ENCODE measurements at regions not wholly inside any gene's neighbourhood (a gene's known extent, or its start where the extent isn't known, plus 50 kb on each side); places are given as distances from the start of the nearest gene placed in this dataset.

DNA sequence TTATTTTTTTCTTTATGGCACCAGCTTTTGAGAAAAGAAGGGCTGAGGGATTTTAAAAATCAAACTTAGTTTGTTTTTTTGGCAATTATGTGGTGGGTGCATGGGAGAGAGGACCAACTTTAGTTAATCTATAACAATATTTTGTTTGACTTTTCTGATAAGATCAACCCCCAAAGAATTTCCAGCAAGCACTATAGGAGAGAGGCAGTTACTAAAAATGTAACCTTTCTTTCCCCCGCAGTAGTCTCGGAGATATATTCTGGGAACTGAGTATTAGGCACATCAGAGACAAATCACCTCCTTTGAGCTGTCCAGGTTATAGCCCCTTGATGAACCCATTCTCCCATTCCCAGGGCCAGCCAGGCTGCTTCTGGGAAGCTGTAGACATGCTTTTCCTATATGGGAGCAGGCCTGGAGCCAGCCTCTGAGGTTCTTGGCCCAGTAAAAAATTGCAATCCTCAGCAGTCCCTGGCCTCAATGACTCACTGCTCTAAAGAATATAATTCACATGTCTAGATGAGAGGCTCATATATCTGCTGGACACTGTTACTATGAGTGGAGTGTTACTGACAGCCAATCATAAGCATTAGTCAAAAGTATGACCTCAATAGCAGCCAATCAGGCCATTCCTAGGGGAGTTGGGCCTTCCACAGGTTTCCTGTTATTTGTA is 138.3 kb upstream of the AGBL1 start:
- DNase-seq (ENCODE audit: low spot score): no peak

- DNase-seq (ENCODE audit: low spot score): no peak
Measured at GRCh38 chr15:85942632-85943031, 137.0 kb upstream of the AGBL1 start.

DNA sequence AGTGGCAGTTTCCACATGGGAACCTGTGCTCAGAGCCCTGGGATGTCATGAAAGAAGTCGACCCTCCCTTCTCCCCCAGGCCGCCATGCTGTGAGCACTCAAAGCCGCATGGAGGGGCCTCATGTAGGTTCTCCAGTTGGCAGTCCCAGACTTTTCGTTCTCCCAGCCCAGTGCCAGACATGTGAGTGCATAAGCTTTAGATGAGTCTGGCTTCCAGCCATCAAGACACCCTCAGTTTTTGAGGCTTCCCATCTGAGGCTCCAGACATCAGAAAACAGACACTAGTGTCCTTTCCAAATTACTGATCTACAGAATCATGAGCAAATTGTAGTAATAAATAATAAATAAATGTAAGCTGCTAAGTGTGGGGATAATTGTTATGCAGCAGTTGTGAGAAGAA is 136.5 kb upstream of the AGBL1 start:
- DNase-seq (ENCODE audit: low spot score): no peak

DNA sequence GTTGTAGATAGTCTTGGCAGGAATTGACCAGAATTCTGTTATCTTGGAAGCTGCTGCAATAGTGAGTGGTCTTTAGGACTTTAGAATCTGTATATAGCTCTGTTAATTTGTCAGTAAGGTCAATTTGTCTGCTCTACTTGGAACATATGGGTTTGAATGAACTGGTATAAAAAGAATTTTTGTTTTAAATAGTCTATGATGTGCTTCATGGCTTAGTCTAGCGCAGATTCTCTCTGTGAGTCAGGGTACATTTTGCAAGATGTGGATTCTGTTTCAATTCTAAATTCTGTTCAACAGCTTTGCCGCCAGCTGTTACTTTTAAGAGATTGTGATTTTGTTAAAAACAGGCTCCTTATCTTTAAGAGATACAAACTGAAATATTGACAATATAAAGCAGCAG is 135.9 kb upstream of the AGBL1 start:
- no peak for DNase-seq (ENCODE audit: low spot score)

- no peak for DNase-seq (ENCODE audit: low spot score)
Measured at GRCh38 chr15:85947021-85947420, 132.7 kb upstream of the AGBL1 start.

GRCh38 chr15:85947936-85948335 is 131.7 kb upstream of the AGBL1 start:
- DNase-seq (ENCODE audit: low spot score): no peak

GRCh38 chr15:85950101-85950500 is 129.6 kb upstream of the AGBL1 start:
- DNase-seq (ENCODE audit: low spot score): peak; percentile 31

DNA sequence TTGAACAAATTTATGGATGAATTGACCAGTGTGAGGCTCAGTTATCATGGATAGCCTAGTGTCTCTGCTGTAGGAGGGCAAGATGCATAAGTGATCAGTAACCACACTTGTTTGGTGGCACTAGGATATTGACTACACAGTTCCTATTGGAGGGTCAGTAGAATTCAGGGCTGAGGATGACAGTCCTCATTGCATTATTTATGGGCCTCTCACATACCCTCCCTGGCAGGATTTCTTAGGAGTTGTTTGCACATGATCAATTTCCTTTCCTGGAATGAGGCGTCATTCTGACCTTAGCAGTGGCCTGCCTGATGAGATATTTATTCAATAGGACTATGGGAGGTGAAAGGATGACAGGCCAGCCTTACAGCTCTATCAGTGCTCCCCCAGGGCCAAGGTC is 125.1 kb upstream of the AGBL1 start:
- no peak for DNase-seq (ENCODE audit: low spot score)

- no peak for DNase-seq (ENCODE audit: low spot score)
Measured at GRCh38 chr15:85955501-85956391, 123.9 kb upstream of the AGBL1 start.

DNA sequence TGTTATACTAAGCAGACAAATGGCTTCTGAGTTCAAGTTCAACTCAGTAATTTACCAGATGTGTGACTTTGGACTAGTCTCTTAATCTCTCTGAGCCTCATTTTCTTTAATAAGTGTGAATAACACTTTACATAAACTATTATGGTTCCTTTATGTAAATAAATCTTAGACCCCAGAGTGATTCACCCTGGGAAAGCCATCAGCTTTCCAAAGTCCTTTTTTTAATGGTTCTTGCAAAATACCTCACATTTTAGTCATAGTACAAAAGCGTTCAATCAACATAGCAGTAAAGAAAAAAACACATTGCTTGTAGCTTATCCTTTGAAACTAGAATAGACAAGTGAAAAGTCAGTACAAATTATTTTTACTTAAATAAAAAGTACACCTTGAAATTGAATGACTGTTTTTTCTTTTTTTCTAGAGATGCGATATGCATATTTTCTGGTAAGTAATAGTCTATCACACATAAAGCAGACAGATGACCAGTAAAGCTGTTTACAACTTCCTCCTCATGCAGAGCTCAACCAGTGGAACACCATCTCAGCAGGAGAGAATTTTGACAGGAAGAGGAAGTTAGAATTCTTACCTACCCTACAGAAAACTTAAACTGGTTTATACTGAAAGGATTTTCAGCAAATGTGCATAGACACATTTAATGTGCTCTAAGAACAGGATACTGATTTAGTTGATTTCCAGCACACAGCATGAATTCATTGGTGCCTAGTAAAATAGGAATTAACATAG is 123.0 kb upstream of the AGBL1 start:
- no peak for DNase-seq (ENCODE audit: low spot score)

- no peak for DNase-seq (ENCODE audit: low spot score)
Measured at GRCh38 chr15:85959611-85960010, 120.1 kb upstream of the AGBL1 start.

DNA sequence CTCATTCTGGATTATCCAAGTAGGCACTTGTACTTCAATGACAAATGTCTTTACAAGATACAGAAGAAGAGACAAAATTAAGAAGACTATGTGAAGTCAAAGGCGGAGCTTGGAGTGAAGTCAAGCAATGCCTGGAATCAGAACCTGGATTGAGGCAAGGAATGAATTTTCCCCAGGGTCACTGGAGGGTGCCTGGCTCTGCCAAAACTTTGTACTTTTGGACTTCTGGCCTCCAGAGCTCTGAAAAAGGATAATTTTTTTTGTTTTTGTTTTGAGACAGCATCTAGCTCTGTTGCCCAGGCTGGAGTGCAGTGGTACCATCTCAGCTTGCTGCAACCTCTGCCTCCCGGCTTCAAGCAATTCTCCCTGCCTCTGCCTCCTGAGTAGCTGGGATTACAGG is 119.3 kb upstream of the AGBL1 start:
- no peak for DNase-seq (ENCODE audit: low spot score)

DNA sequence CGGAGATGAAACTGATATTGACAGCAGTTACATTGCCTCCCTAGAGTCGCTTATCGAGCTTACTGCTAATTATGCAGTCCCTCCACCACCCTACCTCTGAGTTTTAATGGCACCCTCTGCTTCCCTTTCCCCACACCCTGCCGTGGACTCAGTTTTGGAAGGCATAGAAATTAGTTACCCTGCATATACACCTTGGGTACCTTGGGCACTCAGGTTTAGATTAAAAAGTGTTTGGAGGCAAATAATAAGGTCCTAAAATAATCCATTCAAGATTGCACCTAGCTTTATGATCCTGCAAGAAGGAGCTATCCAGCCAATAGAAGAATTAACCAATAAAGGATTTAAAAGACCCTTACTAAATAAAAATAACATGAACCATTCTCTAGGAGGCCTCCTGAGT is 117.8 kb upstream of the AGBL1 start:
- no peak for DNase-seq (ENCODE audit: low spot score)

- DNase-seq (ENCODE audit: low spot score): no peak
Measured at GRCh38 chr15:85963262-85963760, 116.4 kb upstream of the AGBL1 start.

- DNase-seq (ENCODE audit: low spot score): no peak
Measured at GRCh38 chr15:85964471-85964870, 115.2 kb upstream of the AGBL1 start.

DNA sequence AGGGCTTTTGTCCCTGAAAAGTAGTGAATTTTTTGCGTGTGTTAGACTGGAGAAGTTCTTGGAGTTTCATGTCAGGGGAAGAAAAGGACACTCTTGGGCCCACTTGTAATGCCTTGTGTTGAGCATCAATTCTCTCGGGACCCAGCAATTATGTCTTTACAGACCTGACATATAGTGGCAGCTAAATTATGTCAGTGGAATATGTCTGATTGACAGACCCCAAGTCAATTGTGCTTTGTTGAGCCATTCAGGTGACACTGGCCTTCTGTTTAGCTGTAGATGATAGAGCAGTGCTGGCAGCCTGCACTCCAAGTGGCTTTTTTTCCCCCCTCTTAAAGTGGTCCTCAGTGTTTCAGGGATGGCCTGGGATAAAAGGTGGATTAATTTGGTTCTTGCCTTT is 112.1 kb upstream of the AGBL1 start:
- DNase-seq (ENCODE audit: low spot score): no peak

DNA sequence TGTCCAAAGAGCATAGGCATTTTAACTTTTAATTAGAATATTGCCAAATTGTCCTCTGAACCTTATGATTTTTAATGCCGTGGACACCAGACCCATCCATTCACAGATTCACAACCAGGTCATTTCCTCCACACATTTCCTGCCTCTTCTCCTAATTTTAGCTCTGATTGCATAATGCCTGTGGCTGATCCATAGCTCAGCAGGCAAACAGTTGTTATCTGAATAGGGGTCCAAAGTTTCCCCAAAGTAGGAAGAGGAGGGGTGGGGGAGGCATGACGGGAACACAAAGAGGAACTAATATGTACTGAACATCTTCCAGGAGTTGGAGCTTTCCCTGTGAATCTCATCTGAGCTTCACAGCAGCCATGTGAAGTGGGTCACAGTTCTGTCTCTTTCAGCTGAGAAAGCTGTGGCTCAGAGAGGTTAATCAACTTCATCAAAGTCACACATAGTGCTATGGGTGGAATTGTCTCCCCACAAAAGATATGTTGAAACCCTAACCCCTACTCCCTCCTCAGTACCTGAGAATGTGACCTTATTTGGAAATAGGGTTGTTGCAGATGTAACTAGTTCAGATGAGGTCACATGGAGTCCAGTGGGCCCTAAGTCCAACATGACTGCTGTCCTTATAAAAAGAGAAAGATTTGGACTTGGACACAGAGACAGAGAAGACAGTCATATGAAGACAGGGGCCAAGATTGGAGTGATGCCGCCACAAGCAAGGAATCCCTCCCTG is 106.7 kb upstream of the AGBL1 start:
- DNase-seq (ENCODE audit: low spot score): no peak

GRCh38 chr15:85973584-85974347 is 105.9 kb upstream of the AGBL1 start:
- no peak for DNase-seq (ENCODE audit: low spot score)

- no peak for DNase-seq (ENCODE audit: low spot score)
Measured at GRCh38 chr15:85974348-85974705, 105.3 kb upstream of the AGBL1 start.

- no peak for DNase-seq (ENCODE audit: low spot score)
Measured at GRCh38 chr15:85974742-85975141, 104.9 kb upstream of the AGBL1 start.

DNA sequence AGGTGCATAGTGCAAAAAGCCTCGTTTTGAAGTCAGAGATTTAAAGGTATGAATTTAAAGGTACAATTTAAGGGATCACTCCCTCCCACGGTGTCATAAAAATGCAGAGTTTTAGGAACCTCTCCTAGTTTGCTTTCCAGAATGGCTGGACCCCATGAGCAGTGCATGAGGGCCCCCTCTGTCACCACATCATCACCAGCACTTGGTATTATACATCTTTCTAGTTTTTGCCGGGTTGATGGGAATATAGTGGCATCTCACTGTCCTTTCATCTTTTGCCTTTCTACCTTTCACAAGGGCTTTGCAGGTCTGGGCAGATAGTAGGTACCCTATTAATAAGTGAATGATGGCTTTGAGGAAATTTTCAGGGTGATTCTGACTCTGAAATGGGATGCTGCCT is 103.6 kb upstream of the AGBL1 start:
- DNase-seq (ENCODE audit: low spot score): no peak
